ENCODE measurements at regions not wholly inside any gene's neighbourhood (a gene's known extent, or its start where the extent isn't known, plus 50 kb on each side); places are given as distances from the start of the nearest gene placed in this dataset.
"Not testable (repeated sequence)": the region's sequence is repeated elsewhere in the genome, so short reads cannot be mapped to it uniquely, and the experiment has no call there.

DNA sequence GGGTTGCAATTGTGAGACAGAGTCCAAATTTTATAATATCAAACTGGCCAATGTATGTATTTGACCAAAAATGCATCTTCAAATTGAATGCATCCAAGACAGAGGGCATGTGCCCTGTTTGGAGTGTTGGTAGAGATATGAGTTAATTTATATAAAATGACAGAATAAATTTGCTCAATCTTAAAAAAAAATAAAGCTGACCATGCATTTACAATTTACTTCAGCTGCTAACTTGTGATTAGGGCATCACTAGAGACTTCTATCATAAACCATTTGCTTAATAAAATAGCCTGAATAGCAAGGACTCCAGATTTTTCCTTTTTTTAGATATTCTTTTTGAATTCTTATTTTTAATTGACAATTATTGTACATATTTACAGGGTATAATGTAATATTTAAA lies 1345.8 kb downstream of the CDH11 start:
- Mint-ChIP-seq H3K9me3 (peaks cover 5% of the 10 kb centered on the region), H3K4me3 (no peak overlapping the region)

DNA sequence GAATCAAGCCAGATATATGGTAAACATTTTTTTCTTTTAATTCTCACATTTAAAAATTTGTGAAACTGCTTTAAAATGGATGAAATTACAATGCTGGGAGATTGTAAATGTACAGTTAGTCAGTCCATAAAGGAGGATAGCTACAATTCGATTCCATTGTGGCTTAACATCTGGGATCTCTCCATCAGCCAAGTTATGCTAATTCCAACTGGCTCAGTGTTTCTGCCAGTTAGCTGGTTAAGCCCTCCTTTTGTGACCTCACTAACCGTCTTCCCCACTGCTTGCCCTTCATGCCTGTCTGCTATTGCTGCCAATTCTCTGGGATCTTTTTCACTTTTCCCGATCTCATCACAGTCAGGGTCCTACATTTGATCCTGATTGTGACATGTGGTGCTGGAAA lies 1347.6 kb downstream of the CDH11 start:
- DNase-seq (no peak), ATAC-seq (ENCODE audit: low read depth) (no peak)
- no peak overlapping the region for H3K27ac Mint-ChIP-seq
- no peaks in the 10 kb centered on the region for H3K4me1 Mint-ChIP-seq
- no peak overlapping the region for H3K4me3 Mint-ChIP-seq
- no peak for TF ChIP-seq CTCF (IDR thresholded peaks at IDR 0.05)
- intact Hi-C loops (cut with micrococcal nuclease), result no loop called here
- ChIA-PET POLR2A (no interaction called here), CTCF (no interaction called here)
- H3K9me3 Mint-ChIP-seq, result peaks cover 7% of the 10 kb centered on the region
- no peaks in the 10 kb centered on the region for H3K36me3 Mint-ChIP-seq (ENCODE audit: low read depth)
- no peaks in the 10 kb centered on the region for H3K27me3 Mint-ChIP-seq

More for the DNA sequence above, 1345.8 kb downstream of the CDH11 start:
- ATAC-seq (ENCODE audit: low read depth), result no peak
- ChIA-PET POLR2A (no interaction called here), CTCF (no interaction called here)
- no peaks in the 10 kb centered on the region for H3K4me1 Mint-ChIP-seq
- H3K36me3 Mint-ChIP-seq (ENCODE audit: low read depth), result no peaks in the 10 kb centered on the region
- H3K27ac Mint-ChIP-seq, result no peak overlapping the region
- DNase-seq, result no peak
- no peaks in the 10 kb centered on the region for H3K27me3 Mint-ChIP-seq
- no peak for TF ChIP-seq CTCF (IDR thresholded peaks at IDR 0.05)
- intact Hi-C loops (cut with micrococcal nuclease), result no loop called here

DNA sequence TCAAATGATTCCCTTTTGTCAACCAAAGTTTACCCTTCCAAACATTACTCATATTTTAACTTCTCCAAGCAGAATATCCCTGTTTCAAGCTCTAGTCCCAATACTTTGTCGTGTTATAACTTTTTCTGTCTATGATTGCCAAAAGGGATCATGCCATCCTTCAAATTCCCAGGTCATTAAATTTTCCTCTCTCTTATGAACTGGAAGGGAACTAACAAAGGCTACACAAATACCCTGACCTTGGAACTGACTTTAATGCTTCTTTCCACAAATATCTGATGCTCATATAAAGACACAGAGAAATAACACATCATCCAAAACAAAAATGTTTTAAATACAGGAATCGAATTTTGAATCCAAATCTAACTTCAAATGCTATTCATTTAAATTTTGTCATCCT lies 1352.7 kb downstream of the CDH11 start:
- peaks cover 19% of the 10 kb centered on the region for H3K9me3 Mint-ChIP-seq
- H3K4me1 Mint-ChIP-seq, result no peaks in the 10 kb centered on the region

DNA sequence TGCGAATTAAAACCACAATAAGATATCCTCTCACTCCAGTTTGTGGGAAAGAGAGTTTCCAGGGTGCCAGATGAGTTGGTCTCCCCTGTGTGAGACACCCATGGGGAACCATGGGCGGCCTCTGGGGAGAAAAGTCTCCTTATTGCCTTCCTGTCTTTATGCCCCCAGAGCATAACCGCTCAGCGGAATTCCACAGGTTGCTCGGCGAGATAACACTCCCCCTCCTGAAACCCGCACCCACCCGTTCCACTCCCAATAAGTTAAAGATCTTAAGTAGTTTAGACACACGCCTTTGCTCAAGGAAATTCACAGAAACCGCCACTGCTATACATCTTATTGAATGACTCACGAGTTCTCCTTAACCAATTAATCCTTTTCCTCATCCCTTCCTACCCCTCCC lies 1361.6 kb downstream of the CDH11 start:
- H3K27me3 Mint-ChIP-seq; H3K27ac Mint-ChIP-seq; ATAC-seq (ENCODE audit: low read depth); CTCF ChIA-PET; POLR2A ChIA-PET; DNase-seq; H3K4me1 Mint-ChIP-seq; H3K36me3 Mint-ChIP-seq (ENCODE audit: low read depth); intact Hi-C loops (cut with micrococcal nuclease); H3K4me3 Mint-ChIP-seq: not testable (repeated sequence)
- peaks cover 26% of the 10 kb centered on the region for H3K9me3 Mint-ChIP-seq

More for the DNA sequence above, 1352.7 kb downstream of the CDH11 start:
- H3K36me3 Mint-ChIP-seq (ENCODE audit: low read depth), result no peaks in the 10 kb centered on the region
- H3K27me3 Mint-ChIP-seq, result no peaks in the 10 kb centered on the region
- ChIA-PET POLR2A (no interaction called here), CTCF (no interaction called here)
- TF ChIP-seq CTCF (IDR thresholded peaks at IDR 0.05), result no peak
- no peak for ATAC-seq (ENCODE audit: low read depth)
- H3K27ac Mint-ChIP-seq, result no peak overlapping the region
- no peak overlapping the region for H3K4me3 Mint-ChIP-seq
- intact Hi-C loops (cut with micrococcal nuclease), result no loop called here
- no peak for DNase-seq

GRCh38 chr16:63752347-63752746 lies 1369.5 kb downstream of the CDH11 start:
- no peaks in the 10 kb centered on the region for H3K27me3 Mint-ChIP-seq
- intact Hi-C loops (cut with micrococcal nuclease), result no loop called here
- H3K27ac Mint-ChIP-seq, result no peak overlapping the region
- ChIA-PET POLR2A (no interaction called here), CTCF (no interaction called here)
- DNase-seq (no peak), ATAC-seq (ENCODE audit: low read depth) (no peak)
- H3K9me3 Mint-ChIP-seq, result peaks cover 11% of the 10 kb centered on the region
- TF ChIP-seq CTCF (IDR thresholded peaks at IDR 0.05), result no peak
- no peak overlapping the region for H3K4me3 Mint-ChIP-seq
- no peaks in the 10 kb centered on the region for H3K36me3 Mint-ChIP-seq (ENCODE audit: low read depth)
- H3K4me1 Mint-ChIP-seq, result no peaks in the 10 kb centered on the region

- H3K4me3 Mint-ChIP-seq, result no peak overlapping the region
- no peaks in the 10 kb centered on the region for H3K27me3 Mint-ChIP-seq
- POLR2A ChIA-PET, result no interaction called here
- CTCF ChIA-PET, result no interaction called here
- DNase-seq, result no peak
- peaks cover 2% of the 10 kb centered on the region for H3K9me3 Mint-ChIP-seq
- no peak for ATAC-seq (ENCODE audit: low read depth)
- no peak overlapping the region for H3K27ac Mint-ChIP-seq
- H3K4me1 Mint-ChIP-seq, result no peaks in the 10 kb centered on the region
- no peak for TF ChIP-seq CTCF (IDR thresholded peaks at IDR 0.05)
- H3K36me3 Mint-ChIP-seq (ENCODE audit: low read depth), result no peaks in the 10 kb centered on the region
- intact Hi-C loops (cut with micrococcal nuclease), result no loop called here
Observed at GRCh38 chr16:63749276-63749675, 1372.6 kb downstream of the CDH11 start.

All from activated B cell treated with CpG ODN at 0.5 μM for 24 hours (primary cell).